HG02938 (cell line): ENCODE measurements at regions not wholly inside any gene's neighbourhood (a gene's known extent, or its start where the extent isn't known, plus 50 kb on each side); places are given as distances from the start of the nearest gene placed in this dataset.

Source experiments
- ATAC-seq: cut with Tn5 transposase; IDR thresholded peaks from one replicate; pipeline ENCODE4 v1.9.1; 2021; ENCODE audit warnings: mild to moderate bottlenecking, moderate library complexity; ENCODE audit not compliant: unreplicated experiment

GRCh38 chr22:22417495-22418162 lies 90.9 kb downstream of the ZNF280B start:
- ATAC-seq = no peak

- no peak for ATAC-seq
Measured at GRCh38 chr22:22418163-22418549, 90.4 kb downstream of the ZNF280B start.

GRCh38 chr22:22418957-22419356 lies 89.6 kb downstream of the ZNF280B start:
- no peak for ATAC-seq

GRCh38 chr22:22420580-22420979 lies 88.0 kb downstream of the ZNF280B start:
- no peak for ATAC-seq

GRCh38 chr22:22421392-22421791 lies 87.2 kb downstream of the ZNF280B start:
- no peak for ATAC-seq

GRCh38 chr22:22422629-22423112 lies 85.9 kb downstream of the ZNF280B start:
- peak; percentile 97 for ATAC-seq

- no peak for ATAC-seq
Measured at GRCh38 chr22:22423681-22424080, 84.9 kb downstream of the ZNF280B start.

- no peak for ATAC-seq
Measured at GRCh38 chr22:22424210-22424800, 84.2 kb downstream of the ZNF280B start.

GRCh38 chr22:22424956-22425355 lies 83.6 kb downstream of the ZNF280B start:
- ATAC-seq = no peak

- no peak for ATAC-seq
Measured at GRCh38 chr22:22425356-22425755, 83.2 kb downstream of the ZNF280B start.

- ATAC-seq = no peak
Measured at GRCh38 chr22:22425783-22426624, 82.5 kb downstream of the ZNF280B start.

- no peak for ATAC-seq
Measured at GRCh38 chr22:22427542-22428065, 80.9 kb downstream of the ZNF280B start.

- ATAC-seq = no peak
Measured at GRCh38 chr22:22428222-22429098, 80.1 kb downstream of the ZNF280B start.

- ATAC-seq = no peak
Measured at GRCh38 chr22:22429369-22430108, 79.0 kb downstream of the ZNF280B start.

- no peak for ATAC-seq
Measured at GRCh38 chr22:22430111-22430820, 78.3 kb downstream of the ZNF280B start.

GRCh38 chr22:22431271-22432220 lies 77.0 kb downstream of the ZNF280B start:
- peak; percentile 54 for ATAC-seq

- no peak for ATAC-seq
Measured at GRCh38 chr22:22432479-22432878, 76.1 kb downstream of the ZNF280B start.

- no peak for ATAC-seq
Measured at GRCh38 chr22:22432937-22433336, 75.6 kb downstream of the ZNF280B start.
